K562 (cell line): ENCODE measurements at regions not wholly inside any gene's neighbourhood (a gene's known extent, or its start where the extent isn't known, plus 50 kb on each side); places are given as distances from the start of the nearest gene placed in this dataset.

ENCODE experiments used
- ATAC-seq: fragments of 200-7000 bp; cut with Tn5 transposase; 3 replicates; pipeline ENCODE4 v1.9.1; 2020; ENCODE audit warnings: moderate library complexity
- BruUV-seq: library from RNA; stranded (reverse); fragments of 400-500 nt; replicated peaks from 2 replicates; lab custom pipeline; 2021; lab: Mats Ljungman, UMichigan
- CTCF ChIA-PET: fragments of 300-600 bp; formaldehyde crosslinking; extraction: SDS; loops from one replicate; lab custom pipeline; 2021; ENCODE audit warnings: low intra/inter-chr PET ratio; lab: Yijun Ruan, JAX
- POLR2A ChIA-PET: fragments of 300-600, 350-650 bp; sonication (Branson Sonifier 250); formaldehyde crosslinking; extraction: SDS; loops from one replicate; lab custom pipeline; 2021; ENCODE audit warnings: antibody characterized with exemption, inconsistent platforms; lab: Yijun Ruan, JAX
- DNase-seq, 4 experiments: peaks; one replicate each; pipeline versions ENCODE4 v3.0.0 to v3.0.0-alpha.2; 2011 to 2018; ENCODE audit warnings: low spot score in 3 of 4, mixed read lengths in 3 of 4; ENCODE audit errors: extremely low read depth in 1 of 4
- FAIRE-seq: peaks from 2 replicates; lab custom pipeline; 2011; peaks lifted over from hg19 to GRCh38; lab: Jason Lieb, UNC
- H2AFZ ChIP-seq: 2 replicates; pipeline ENCODE4 v1.6.0; 2011; ENCODE audit warnings: low read depth, low read length, control low read depth, inconsistent platforms
- H3K27ac ChIP-seq: fragments of 200-600 bp; 3 replicates; pipeline ENCODE4 v1.8.0; 2011; ENCODE audit warnings: low read depth, mild to moderate bottlenecking, control low read depth, inconsistent platforms, low read length, moderate library complexity, mixed read lengths; ENCODE audit errors: extremely low read depth
- H3K27me3 ChIP-seq, 2 experiments: fragments of 300-600 bp in 1 of 2; 2 replicates in 1 of 2; 3 replicates in 1 of 2; pipeline versions ENCODE4 v1.6.0 to v1.8.0; 2011; ENCODE audit warnings: inconsistent platforms in 2 of 2, low read length in 2 of 2, mild to moderate bottlenecking in 1 of 2, mixed read lengths in 1 of 2, moderate library complexity in 1 of 2; ENCODE audit not compliant: control insufficient read depth in 2 of 2, insufficient read depth in 2 of 2
- H3K36me3 ChIP-seq: fragments of 300-600 bp; 3 replicates; pipeline ENCODE4 v1.8.0; 2011; ENCODE audit warnings: mild to moderate bottlenecking, low read length, inconsistent platforms; ENCODE audit not compliant: control insufficient read depth, insufficient read depth
- H3K4me1 ChIP-seq, 2 experiments: fragments of 200-600 bp in 1 of 2; replicated peaks in 1 of 2; 2 replicates in 1 of 2; 3 replicates in 1 of 2; pipeline versions ENCODE4 v1.5.1 to v1.8.0; 2011; ENCODE audit warnings: inconsistent platforms in 2 of 2, low read length in 2 of 2, mild to moderate bottlenecking in 1 of 2, mixed read lengths in 1 of 2, moderate library complexity in 1 of 2; ENCODE audit not compliant: control insufficient read depth in 2 of 2, insufficient read depth in 2 of 2
- H3K4me2 ChIP-seq: 2 replicates; pipeline ENCODE4 v1.6.1; 2011; ENCODE audit warnings: low read length, control low read depth, inconsistent platforms, mixed read lengths; ENCODE audit not compliant: insufficient read depth
- H3K4me3 ChIP-seq: fragments of 200-600 bp; sonication (generic), shearing (Covaris generic); 2 replicates; pipeline ENCODE4 v1.5.1; 2016; ENCODE audit warnings: control low read depth, inconsistent platforms
- H3K79me2 ChIP-seq: fragments of 200-600 bp; 3 replicates; pipeline ENCODE4 v1.8.0; 2011; ENCODE audit warnings: low read length, inconsistent platforms; ENCODE audit not compliant: control insufficient read depth, insufficient read depth
- H3K9ac ChIP-seq, 2 experiments: 2 replicates each; pipeline versions ENCODE4 v1.6.0 to v1.6.1; 2011; ENCODE audit warnings: low read depth in 2 of 2, low read length in 2 of 2, control low read depth in 1 of 2, inconsistent platforms in 1 of 2, mild to moderate bottlenecking in 1 of 2, mixed read lengths in 1 of 2; ENCODE audit not compliant: insufficient read depth in 1 of 2
- H3K9me1 ChIP-seq: one replicate; pipeline ENCODE4 v1.6.0; 2011; ENCODE audit warnings: inconsistent platforms, mild to moderate bottlenecking, low read length, moderate library complexity; ENCODE audit not compliant: control insufficient read depth, insufficient read depth
- H3K9me3 ChIP-seq: replicated peaks from 2 replicates; pipeline ENCODE4 v1.5.1; 2011; ENCODE audit warnings: low read depth, low read length, inconsistent platforms; ENCODE audit not compliant: control insufficient read depth, insufficient read depth
- H4K20me1 ChIP-seq: replicated peaks from 2 replicates; pipeline ENCODE4 v1.6.1; 2011; ENCODE audit warnings: low read length, inconsistent platforms, mixed read lengths; ENCODE audit not compliant: control insufficient read depth, insufficient read depth
- GATAD2A ChIP-seq: fragments of 450-650 bp; IDR thresholded peaks from 2 replicates; pipeline ENCODE4 v1.6.1; 2017
- RBM25 ChIP-seq: fragments of 200-400 bp; formaldehyde crosslinking; IDR thresholded peaks from 2 replicates; pipeline ENCODE4 v1.6.1; 2018; ENCODE audit warnings: low read length, low read depth, moderate library complexity; ENCODE audit not compliant: severe bottlenecking
- RFX7 ChIP-seq: fragments of 250-450 bp; sonication (Bioruptor Pico); IDR thresholded peaks from 2 replicates; pipeline ENCODE4 v1.5.1; 2021; ENCODE audit warnings: mild to moderate bottlenecking
- ZFP36 ChIP-seq: fragments of 150-350 bp; IDR thresholded peaks from 2 replicates; pipeline ENCODE4 v1.6.1; 2018; ENCODE audit warnings: low read length, low read depth; ENCODE audit not compliant: partially characterized antibody
- ZNF197 ChIP-seq: fragments of 200-800 bp; sonication (Bioruptor generic); IDR thresholded peaks from 2 replicates; pipeline ENCODE4 v1.6.1; 2016; ENCODE audit warnings: low read depth, missing genetic modification characterization, missing compliant biosample characterization
- ZNF740 ChIP-seq, 3 experiments: fragments of 200-800 bp in 1 of 3; sonication (Bioruptor generic) in 1 of 3; sonication (generic) in 1 of 3; formaldehyde crosslinking in 1 of 3; IDR thresholded peaks; 2 replicates each; pipeline versions ENCODE4 v1.6.1 to v1.8.0; 2016 to 2022; ENCODE audit warnings: mild to moderate bottlenecking in 2 of 3, missing compliant biosample characterization in 2 of 3, missing genetic modification characterization in 2 of 3, missing genetic modification reagents in 1 of 3
- WGBS: fragments of 100-300 bp; shearing (Covaris generic); methylation state at CpG from one replicate; pipeline ENCODE4 v1.1.6; 2016; ENCODE audit warnings: low coverage, mixed read lengths; ENCODE audit not compliant: insufficient coverage; ENCODE audit errors: missing lambda C conversion rate; 5-methylcytosine and 5-hydroxymethylcytosine counted together
- in situ Hi-C: fragments of 300-500 bp; cut with MboI; formaldehyde crosslinking; loops from 4 replicates; pipeline ENCODE4 v1.15.0; 2018; ENCODE audit warnings: inconsistent platforms, mixed read lengths
- intact Hi-C: fragments of 100-400 bp; cut with micrococcal nuclease; formaldehyde crosslinking; loops from 2 replicates; pipeline ENCODE4 v1.14.2; 2022

GRCh38 chr11:45079075-45079444, 67.4 kb upstream of the PRDM11 start (continued):
- no peak for TF ChIP-seq ZNF740 (CRISPR knock-in tag; IDR thresholded peaks at IDR 0.05)
- TF ChIP-seq ZNF740 (tag; IDR thresholded peaks at IDR 0.05): no peak
- TF ChIP-seq, all 486 proteins: peak for 0

DNA sequence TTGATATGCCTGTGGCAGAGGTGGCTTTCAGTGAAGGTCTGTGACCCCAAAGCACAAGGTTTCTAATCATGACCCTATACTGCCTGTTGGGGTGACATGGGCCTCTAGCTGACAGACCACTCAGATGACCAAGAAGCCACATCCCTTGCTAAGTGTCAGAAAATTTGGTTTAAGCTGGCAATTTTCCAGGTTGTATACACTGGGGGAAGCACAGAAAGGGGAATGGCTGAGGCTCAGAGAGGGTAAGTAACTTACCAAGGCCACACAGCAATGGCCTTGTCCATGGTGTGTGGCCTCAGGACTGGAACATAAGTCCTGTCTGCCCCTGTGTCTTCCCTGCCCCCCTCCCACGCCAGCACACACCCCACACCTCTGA, 66.9 kb upstream of the PRDM11 start:
- DNase-seq: no peak
- BruUV-seq: no TSS peak
- in situ Hi-C loops: no loop called here
- 0% methylated on average over 1 of the region's 1 CpG for WGBS
- H3K79me2 ChIP-seq: no peaks in the 10 kb centered on the region
- ChIA-PET POLR2A (interaction anchor here (0.5 kb wide), 1 partner anchor 306 kb away, joined by 4 read pairs; no protein-coding TSS in a partner anchor), CTCF (no interaction called here)
- no peak overlapping the region for H3K4me2 ChIP-seq
- intact Hi-C loops: no loop called here
- H3K27ac ChIP-seq: no peak overlapping the region
- no peak for FAIRE-seq
- TF ChIP-seq GATAD2A (no peak), RFX7 (CRISPR knock-in tag) (no peak), ZFP36 (peak; percentile 34), RBM25 (peak; percentile 51), ZNF197 (CRISPR knock-in tag) (no peak)
- ATAC-seq: no peak
- no peaks in the 10 kb centered on the region for H3K4me1 ChIP-seq
- no peak overlapping the region for H3K4me3 ChIP-seq
- no peaks in the 10 kb centered on the region for H3K9me3 ChIP-seq
- peaks cover 2 to 6% of the 10 kb centered on the region in 2 experiments; a peak in 1 of 5 replicates for H3K27me3 ChIP-seq
- H4K20me1 ChIP-seq: peaks cover 5% of the 10 kb centered on the region; the same call in 1 of the 2 replicates
- H3K36me3 ChIP-seq: no peaks in the 10 kb centered on the region
- no peak overlapping the region for H2AFZ ChIP-seq
- no peaks in the 10 kb centered on the region for H3K9me1 ChIP-seq
- no peak overlapping the region for H3K9ac ChIP-seq
